ENCODE measurements at regions not wholly inside any gene's neighbourhood (a gene's known extent, or its start where the extent isn't known, plus 50 kb on each side); places are given as distances from the start of the nearest gene placed in this dataset.
"Not testable (repeated sequence)": the region's sequence is repeated elsewhere in the genome, so short reads cannot be mapped to it uniquely, and the experiment has no call there.

DNA sequence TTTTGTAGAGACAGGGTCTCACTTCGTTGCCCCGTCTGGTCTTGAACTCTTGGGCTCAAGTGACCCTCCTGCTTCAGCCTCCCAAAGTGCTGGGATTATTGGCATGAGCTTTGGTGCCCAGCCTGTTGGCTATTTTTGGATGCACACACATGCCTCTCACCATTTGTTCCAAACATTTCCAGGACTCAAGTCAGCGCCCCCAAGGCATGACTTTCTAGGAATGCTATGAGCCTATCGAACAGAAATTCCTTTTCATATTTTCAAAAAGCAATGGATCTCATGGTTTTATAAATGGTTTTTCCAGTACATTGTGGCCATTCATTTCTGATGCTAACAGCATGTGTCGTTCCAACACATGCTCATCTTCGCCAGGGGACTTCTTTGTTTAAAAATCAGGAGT lies 119.3 kb upstream of the NAA20 start:
- no peak for DNase-seq (ENCODE audit: low read depth)

- no peak for DNase-seq (ENCODE audit: low read depth)
Observed at GRCh38 chr20:19901226-19901625, 115.9 kb upstream of the NAA20 start.

- no peak for DNase-seq (ENCODE audit: low read depth)
Observed at GRCh38 chr20:19903168-19903811, 113.9 kb upstream of the NAA20 start.

DNA sequence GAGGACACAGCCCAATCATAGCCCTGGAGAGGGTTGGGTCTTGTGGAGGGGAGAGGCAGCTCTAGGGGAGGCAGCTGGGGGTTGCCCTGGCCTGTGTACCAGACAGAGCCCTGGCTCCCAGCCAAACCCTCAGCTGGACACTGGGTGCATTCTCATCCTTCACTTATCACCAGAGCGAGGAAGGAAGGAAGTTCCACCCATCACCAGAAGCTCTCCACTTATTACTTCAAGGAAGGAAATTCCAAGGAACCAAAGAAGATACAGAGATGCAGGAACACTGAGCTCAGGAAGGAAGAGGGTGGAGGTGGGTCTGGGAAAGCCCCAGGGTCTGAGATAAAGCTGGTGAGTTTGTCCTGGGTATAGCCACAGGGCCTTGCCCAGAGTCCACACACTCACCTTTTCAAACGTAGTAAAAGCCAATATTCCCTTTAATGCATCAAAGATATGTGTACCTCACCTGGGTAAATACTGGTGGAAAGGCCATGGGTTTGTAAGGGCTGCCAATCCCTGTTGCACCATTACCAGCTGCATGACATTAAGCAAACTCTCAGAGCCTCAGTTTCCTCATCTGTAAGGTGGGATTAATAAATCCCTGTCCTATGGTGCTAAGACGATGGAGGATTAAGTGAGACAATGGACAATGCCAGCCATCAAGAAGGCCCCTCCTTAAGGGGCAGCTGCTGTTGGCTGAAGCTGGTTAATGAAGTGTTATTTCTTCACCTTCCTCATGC lies 109.7 kb upstream of the NAA20 start:
- DNase-seq (ENCODE audit: low read depth), result no peak

DNA sequence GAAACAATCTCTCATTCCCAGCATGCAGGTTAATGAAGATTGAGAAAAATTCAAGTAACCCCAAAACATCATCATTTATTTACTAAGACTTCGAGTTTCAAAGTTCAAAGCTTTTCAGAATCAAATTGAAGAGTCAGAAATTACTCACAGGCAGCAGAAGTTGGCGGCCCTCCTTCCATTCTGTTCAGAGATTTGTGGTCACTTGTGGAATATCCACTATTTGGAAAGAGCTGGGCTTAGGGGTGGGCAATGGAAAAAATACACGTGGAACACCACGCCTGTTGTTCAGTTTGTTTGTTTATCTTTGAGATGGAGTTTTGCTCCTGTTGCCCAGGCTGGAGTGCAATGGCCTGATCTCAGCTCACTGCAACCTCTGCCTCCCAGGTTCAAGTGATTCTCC lies 108.6 kb upstream of the NAA20 start:
- no peak for DNase-seq (ENCODE audit: low read depth)

DNA sequence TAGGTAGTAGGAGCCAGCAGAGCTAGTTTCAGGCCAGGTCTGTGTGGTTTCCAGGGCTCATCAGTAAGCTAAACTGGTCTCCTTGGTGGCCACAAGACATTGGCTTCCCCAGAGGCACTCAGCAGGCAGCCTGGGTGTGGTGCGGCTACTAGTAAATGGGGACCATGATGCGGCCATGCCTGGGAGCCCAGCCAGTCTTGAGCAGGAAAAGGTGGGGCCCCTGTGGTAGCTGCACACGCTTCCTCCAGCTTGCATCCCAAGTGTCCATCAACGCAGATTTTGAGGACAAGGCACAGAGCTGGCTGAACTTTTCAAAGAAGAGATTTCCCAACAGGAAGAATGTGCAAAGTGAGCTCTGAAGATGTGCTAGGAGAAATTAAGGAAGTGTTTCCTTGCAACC lies 107.4 kb upstream of the NAA20 start:
- no peak for DNase-seq (ENCODE audit: low read depth)

DNA sequence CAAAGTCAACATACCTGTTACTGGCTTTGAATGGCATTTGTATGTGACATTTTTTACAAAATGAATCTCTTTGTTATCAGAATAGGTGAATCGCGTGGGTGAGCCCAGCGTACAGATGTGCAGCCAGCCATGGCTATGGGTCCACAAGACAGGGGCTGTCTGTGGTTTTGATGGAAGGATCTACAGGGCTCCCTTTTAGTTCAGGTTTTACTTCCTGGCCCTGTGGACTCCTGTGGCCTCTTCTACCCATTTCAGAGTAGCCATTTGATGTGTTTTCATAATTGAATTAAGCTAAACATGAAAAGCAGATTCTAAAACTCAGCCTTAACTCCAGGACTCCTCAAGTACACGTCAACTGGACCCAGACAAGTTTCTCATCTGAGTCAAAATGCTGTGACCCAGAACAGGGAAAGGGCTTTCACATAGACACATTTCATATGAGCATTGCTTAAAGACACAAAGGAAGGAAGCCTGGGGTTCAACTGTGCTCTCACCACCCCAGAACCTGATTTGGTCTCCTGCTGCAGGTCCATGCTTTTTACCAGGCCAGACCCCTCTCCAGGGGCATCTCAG lies 105.3 kb upstream of the NAA20 start:
- no peak for DNase-seq (ENCODE audit: low read depth)

GRCh38 chr20:19913349-19913748 lies 103.8 kb upstream of the NAA20 start:
- DNase-seq (ENCODE audit: low read depth), result no peak

DNA sequence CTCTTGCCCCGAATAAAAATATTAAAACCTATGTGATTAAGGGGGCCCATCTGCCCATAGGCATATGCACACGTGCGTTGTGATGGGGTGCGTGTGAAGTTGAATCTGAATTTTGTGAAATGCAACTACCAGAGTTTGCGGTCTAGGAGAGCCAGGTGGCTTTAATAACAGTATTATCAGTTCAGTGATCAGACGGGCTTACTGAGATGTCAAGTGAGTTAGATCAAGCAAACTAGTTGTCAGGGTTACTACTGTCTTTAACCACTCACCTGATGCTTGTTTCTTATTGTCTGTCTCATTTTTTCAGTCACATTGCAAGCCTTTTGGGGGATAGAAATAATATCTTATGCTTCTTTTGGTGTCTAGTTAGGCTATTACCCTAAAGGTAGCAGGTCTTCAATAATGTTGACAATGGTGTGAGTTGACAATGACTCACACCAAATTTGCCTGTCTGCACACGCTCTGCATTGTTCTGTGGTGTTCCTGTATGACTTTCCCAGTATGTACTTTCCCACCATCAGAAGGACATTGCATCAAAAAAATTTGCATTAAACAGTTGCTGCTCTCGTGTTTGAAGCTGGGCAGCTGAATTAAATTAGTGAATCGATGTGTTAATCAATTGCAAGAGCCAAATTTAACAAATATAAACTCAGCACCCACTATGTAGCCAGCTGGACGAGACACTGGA lies 103.1 kb upstream of the NAA20 start:
- no peak for DNase-seq (ENCODE audit: low read depth)

GRCh38 chr20:19915111-19915798 lies 101.9 kb upstream of the NAA20 start:
- DNase-seq (ENCODE audit: low read depth), result no peak

DNA sequence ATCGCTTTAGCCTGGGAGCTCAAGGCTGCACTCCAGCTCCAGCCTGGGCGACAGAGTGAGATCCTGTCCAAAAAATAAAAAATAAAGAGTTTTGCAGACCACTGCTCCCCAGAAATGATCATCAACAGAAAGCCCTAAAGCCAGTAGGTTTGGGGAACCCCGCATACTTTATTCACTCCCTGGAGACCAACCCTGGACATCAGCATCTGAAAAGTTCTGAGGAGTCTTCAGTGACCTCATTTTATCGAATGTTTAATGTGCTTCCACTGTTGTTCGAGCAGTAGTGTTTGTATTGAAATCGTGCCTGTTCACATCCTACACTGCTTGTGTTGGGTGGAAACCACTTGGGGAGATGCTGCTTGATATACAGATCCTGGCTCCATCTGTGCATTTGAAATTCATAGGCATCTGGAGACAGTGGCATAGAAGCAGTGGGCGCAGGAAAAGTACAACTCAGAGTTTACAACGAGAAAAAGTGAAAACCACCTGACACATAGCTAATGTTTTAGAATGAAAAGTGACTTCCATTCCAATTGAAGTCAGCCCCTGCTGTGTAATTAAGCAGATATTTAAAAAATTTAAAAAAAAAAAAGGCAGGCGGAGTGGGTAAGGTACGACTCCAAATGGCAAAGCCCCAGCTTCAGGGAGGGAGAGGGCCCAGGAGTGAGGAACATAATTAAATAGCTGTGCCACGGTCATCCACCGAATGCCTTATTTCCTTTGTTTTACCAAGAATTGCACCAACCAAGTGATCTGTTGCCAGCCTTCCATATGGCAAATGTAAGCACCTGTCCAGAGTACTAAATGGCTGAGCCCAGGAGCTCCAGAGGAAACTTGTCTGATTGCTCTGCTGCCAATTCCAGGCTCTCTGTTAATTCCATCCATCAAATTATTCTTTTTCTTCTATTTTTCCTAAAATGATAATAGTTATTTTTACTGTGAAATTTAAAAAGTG lies 100.4 kb upstream of the NAA20 start:
- no peak for DNase-seq (ENCODE audit: low read depth)

DNA sequence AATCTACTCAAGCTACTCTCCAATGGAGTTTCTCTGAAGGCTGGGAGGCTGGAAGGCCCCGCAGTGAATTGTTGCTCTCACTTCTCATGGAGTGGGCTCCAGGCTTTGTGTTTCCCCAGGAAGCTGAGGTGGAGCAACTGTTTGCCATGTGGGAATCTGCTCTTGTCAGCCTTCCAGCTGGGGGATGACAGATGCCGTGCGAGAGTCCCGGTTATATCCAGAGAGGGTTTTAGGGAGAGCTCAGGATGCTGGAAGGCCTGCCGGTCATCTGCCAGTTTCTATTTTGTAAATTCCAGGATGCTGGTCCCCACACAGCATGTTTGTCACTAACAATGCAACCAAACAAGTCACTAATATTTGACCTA lies 98.2 kb upstream of the NAA20 start:
- DNase-seq (ENCODE audit: low read depth), result no peak

DNA sequence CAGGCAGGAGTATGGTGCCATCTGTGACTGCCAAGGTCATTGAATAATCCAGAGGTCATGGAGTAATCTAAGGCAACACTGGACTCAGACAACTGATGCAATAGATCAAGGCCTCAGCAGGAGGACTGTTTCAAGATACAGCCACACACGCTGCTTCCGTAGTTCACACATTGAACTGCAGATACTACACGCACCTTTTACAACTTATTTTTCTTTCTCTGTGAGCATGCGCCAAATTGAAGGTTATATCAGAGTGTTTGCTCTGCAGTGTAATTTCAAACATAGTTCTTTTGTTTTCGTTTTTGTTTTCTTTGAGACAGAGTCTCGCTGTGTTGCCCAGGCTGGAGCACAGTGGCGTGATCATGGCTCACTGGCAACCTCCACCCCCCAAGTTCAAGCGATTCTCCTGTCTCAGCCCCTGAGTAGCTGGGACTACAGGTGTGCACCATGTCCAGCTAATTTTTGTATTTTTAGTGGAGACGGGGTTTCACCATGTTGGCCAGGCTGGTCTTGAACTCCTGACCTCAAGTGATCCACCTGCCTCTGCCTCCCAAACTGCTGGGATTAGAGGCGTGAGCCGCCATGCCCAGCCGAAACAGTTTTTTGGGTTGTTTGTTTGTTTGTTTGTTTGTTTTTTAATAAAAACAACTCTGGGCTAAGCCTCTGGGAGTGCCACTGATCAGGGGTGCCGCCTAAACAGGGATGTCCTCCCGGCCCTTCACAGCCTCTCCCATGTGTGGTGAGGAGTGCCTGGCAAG lies 96.6 kb upstream of the NAA20 start:
- DNase-seq (ENCODE audit: low read depth), result no peak

DNA sequence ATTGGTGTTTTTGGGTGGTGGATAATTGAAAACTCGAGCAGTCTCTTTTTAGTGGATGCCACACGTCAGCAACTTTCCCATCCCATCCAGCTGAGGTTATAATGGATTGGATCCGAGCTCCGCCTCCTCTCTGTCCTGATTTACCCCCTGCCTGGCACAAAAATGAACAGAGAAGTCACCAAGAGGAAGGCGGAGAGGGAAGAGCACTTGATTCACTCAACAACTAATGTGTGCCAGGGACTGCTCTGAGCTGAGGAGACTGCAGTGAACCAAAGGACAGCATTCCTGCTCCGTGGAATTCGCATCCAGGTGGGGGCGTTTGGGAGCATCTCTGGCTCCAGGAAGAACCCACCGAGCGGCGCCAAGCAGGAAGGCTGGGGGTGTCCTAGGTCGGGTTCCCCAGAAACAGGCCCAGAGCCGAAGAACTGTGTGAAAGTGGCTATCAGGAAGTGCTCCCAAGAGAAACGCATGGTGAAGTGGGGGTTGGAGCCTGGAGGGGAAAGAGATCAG lies 95.8 kb upstream of the NAA20 start:
- DNase-seq (ENCODE audit: low read depth), result no peak

GRCh38 chr20:19921829-19922228 lies 95.3 kb upstream of the NAA20 start:
- not testable (repeated sequence) for DNase-seq (ENCODE audit: low read depth)

- DNase-seq (ENCODE audit: low read depth), result no peak
Observed at GRCh38 chr20:19922716-19923115, 94.4 kb upstream of the NAA20 start.

GRCh38 chr20:19923762-19924161 lies 93.4 kb upstream of the NAA20 start:
- no peak for DNase-seq (ENCODE audit: low read depth)

DNA sequence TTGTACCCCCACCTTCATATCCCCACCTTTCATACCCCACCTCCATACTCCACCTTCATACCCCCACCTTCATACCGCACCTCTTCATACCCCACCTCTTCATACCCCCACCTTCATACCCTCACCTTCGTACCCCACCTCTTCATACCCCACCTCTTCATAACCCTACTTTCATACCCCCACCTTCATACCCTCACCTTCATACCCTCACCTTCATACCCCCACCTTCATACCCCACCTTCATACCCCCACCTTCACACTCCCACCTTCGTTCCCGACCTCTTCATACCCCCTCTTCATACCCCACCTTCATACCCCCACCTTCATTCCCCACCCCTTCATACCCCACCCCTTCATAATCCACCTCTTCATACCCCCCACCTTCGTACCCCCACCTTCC lies 92.9 kb upstream of the NAA20 start:
- DNase-seq (ENCODE audit: low read depth), result no peak

- DNase-seq (ENCODE audit: low read depth), result no peak
Observed at GRCh38 chr20:19926591-19926990, 90.6 kb upstream of the NAA20 start.

DNA sequence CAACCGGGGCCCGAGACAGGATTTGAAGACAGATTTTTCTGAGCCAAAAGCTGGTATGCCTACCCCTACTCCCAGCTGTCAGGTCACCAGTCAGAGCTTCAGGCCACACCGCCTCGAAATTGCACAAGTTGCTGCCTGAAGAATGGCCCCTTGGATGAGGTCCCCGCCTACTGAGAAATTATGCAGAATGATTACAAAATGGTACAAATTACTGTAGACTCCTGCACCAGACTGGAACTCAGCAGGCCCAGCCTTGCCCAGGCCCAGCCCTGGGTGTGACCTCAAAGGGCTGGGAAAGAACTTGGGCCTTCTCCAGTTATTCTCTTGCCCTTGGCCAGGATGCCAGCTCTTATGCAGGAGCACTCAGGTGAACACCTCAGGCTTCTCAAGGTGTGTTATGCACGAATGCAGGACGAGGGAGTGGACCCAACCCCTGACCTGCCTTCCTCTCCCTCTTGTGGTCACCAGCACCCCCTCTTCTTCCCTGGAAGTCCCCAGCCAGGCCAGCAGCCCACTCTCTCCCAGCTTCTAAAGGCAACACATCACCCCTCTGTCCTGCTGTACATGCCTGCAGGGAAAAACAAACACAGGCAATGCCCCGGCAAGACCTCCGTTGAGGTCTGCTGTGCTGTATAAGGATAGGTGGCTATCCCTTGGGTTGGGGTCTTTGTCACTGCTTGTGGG lies 88.7 kb upstream of the NAA20 start:
- DNase-seq (ENCODE audit: low read depth), result no peak
